OCI-LY3 (cell line): ENCODE measurements at regions not wholly inside any gene's neighbourhood (a gene's known extent, or its start where the extent isn't known, plus 50 kb on each side); places are given as distances from the start of the nearest gene placed in this dataset.

ENCODE experiments used
- CTCF ChIP-seq: fragments of 200-600, 300-600 bp; sonication (generic); IDR thresholded peaks from 2 replicates; pipeline ENCODE4 v1.5.1; 2014; ENCODE audit warnings: antibody characterized with exemption, low read length, low read depth
- EZH2phosphoT487 ChIP-seq: fragments of 200-600 bp; shearing (Covaris generic); IDR thresholded peaks from 2 replicates; pipeline ENCODE4 v1.6.1; 2018; ENCODE audit warnings: antibody characterized with exemption, mixed run types, low read depth

GRCh38 chr5:68420476-68421344, 205.2 kb downstream of the PIK3R1 start:
- TF ChIP-seq CTCF (no peak), EZH2phosphoT487 (no peak)
